Trophoblast cell (in vitro differentiated cells and primary cell): ENCODE measurements at regions not wholly inside any gene's neighbourhood (a gene's known extent, or its start where the extent isn't known, plus 50 kb on each side); places are given as distances from the start of the nearest gene placed in this dataset.
"Not testable (repeated sequence)": the region's sequence is repeated elsewhere in the genome, so short reads cannot be mapped to it uniquely, and the experiment has no call there.

Experiments
- DNase-seq, 2 donors: peaks; one replicate each; pipeline ENCODE4 v3.0.0-alpha.2; 2016
- H2AFZ ChIP-seq: 2 replicates; pipeline ENCODE4 v1.6.1; 2013; ENCODE audit warnings: low read length, moderate library complexity, mild to moderate bottlenecking; ENCODE audit not compliant: insufficient read depth, poor library complexity
- H2AK5ac ChIP-seq: 2 replicates; pipeline ENCODE4 v1.6.1; 2013; ENCODE audit warnings: mild to moderate bottlenecking, low read length
- H2BK120ac ChIP-seq: 2 replicates; pipeline ENCODE4 v1.6.1; 2013; ENCODE audit warnings: low read length, mild to moderate bottlenecking, moderate library complexity; ENCODE audit not compliant: insufficient read depth, poor library complexity
- H2BK12ac ChIP-seq: 2 replicates; pipeline ENCODE4 v1.6.1; 2013; ENCODE audit warnings: mild to moderate bottlenecking, low read length, moderate library complexity
- H2BK5ac ChIP-seq: 2 replicates; pipeline ENCODE4 v1.6.1; 2013; ENCODE audit warnings: low read length, low read depth, moderate library complexity, mild to moderate bottlenecking; ENCODE audit not compliant: poor library complexity
- H3K14ac ChIP-seq: 2 replicates; pipeline ENCODE4 v1.6.1; 2013; ENCODE audit warnings: mild to moderate bottlenecking, low read length
- H3K18ac ChIP-seq: 2 replicates; pipeline ENCODE4 v1.6.1; 2013; ENCODE audit warnings: mild to moderate bottlenecking, low read length
- H3K23ac ChIP-seq: 2 replicates; pipeline ENCODE4 v1.6.1; 2013; ENCODE audit warnings: low read length
- H3K27ac ChIP-seq: 2 replicates; pipeline ENCODE4 v1.5.1; 2013; ENCODE audit warnings: low read depth, mild to moderate bottlenecking, inconsistent platforms, low read length, moderate library complexity
- H3K27me3 ChIP-seq: 2 replicates; pipeline ENCODE4 v1.6.1; 2013; ENCODE audit warnings: inconsistent platforms, mild to moderate bottlenecking, low read length, moderate library complexity; ENCODE audit not compliant: insufficient read depth
- H3K36me3 ChIP-seq, 2 experiments: 1 replicate in 1 of 2; 2 replicates in 1 of 2; pipeline ENCODE4 v1.6.1; 2013; ENCODE audit warnings: low read length in 2 of 2, mild to moderate bottlenecking in 2 of 2, moderate library complexity in 1 of 2; ENCODE audit not compliant: insufficient read depth in 2 of 2, control insufficient read depth in 1 of 2
- H3K4ac ChIP-seq: 2 replicates; pipeline ENCODE4 v1.6.1; 2013; ENCODE audit warnings: low read depth, mild to moderate bottlenecking, low read length, moderate library complexity
- H3K4me1 ChIP-seq, 2 experiments: 1 replicate in 1 of 2; 2 replicates in 1 of 2; pipeline ENCODE4 v1.6.1; 2013; ENCODE audit warnings: low read length in 2 of 2, mild to moderate bottlenecking in 2 of 2, moderate library complexity in 1 of 2; ENCODE audit not compliant: insufficient read depth in 2 of 2, control insufficient read depth in 1 of 2
- H3K4me2 ChIP-seq: 2 replicates; pipeline ENCODE4 v1.6.1; 2013; ENCODE audit warnings: inconsistent platforms, mild to moderate bottlenecking, low read length, moderate library complexity
- H3K4me3 ChIP-seq: 2 replicates; pipeline ENCODE4 v1.5.1; 2013; ENCODE audit warnings: mild to moderate bottlenecking, low read depth, low read length, inconsistent platforms
- H3K79me1 ChIP-seq: one replicate; pipeline ENCODE4 v1.6.1; 2013; ENCODE audit warnings: low read length
- H3K79me2 ChIP-seq: 2 replicates; pipeline ENCODE4 v1.6.1; 2013; ENCODE audit warnings: low read length, mild to moderate bottlenecking; ENCODE audit not compliant: control insufficient read depth, insufficient read depth, poor library complexity
- H3K9ac ChIP-seq: 2 replicates; pipeline ENCODE4 v1.6.1; 2013; ENCODE audit warnings: mild to moderate bottlenecking, low read length
- H3K9me3 ChIP-seq: 2 replicates; pipeline ENCODE4 v1.6.1; 2013; ENCODE audit warnings: low read depth, mild to moderate bottlenecking, control low read depth, inconsistent platforms, low read length; ENCODE audit not compliant: insufficient read depth
- H4K12ac ChIP-seq: 2 replicates; pipeline ENCODE4 v1.6.1; 2013; ENCODE audit warnings: low read depth, mild to moderate bottlenecking, low read length, moderate library complexity
- H4K8ac ChIP-seq: 2 replicates; pipeline ENCODE4 v1.6.1; 2013; ENCODE audit warnings: low read depth, mild to moderate bottlenecking, low read length, moderate library complexity
- H4K91ac ChIP-seq: one replicate; pipeline ENCODE4 v1.6.1; 2013; ENCODE audit warnings: low read depth, mild to moderate bottlenecking, low read length, moderate library complexity
- WGBS: extraction: QIAGEN DNeasy Blood & Tissue Kit; methylation state at CpG from one replicate; pipeline ENCODE4 v1.1.7; 2013; ENCODE audit warnings: missing lambda C conversion rate; ENCODE audit not compliant: insufficient read length, insufficient coverage; ENCODE audit errors: extremely low coverage; 5-methylcytosine and 5-hydroxymethylcytosine counted together

DNA sequence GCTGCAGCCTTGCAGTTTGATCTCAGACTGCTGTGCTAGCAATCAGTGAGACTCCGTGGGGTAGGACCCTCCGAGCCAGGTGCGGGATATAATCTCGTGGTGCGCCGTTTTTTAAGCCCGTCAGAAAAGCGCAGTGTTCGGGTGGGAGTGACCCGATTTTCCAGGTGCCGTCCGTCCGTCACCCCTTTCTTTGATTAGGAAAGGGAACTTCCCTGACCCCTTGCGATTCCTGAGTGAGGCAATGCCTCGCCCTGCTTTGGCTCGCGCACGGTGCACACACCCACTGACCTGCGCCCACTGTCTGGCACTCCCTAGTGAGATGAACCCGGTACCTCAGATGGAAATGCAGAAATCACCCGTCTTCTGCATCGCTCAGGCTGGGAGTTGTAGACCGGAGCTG lies 203.2 kb downstream of the SNCAIP start:
- H2BK120ac ChIP-seq, H3K4ac ChIP-seq, H3K79me2 ChIP-seq, H3K27ac ChIP-seq, DNase-seq, H2BK5ac ChIP-seq, H3K14ac ChIP-seq, H3K23ac ChIP-seq, H3K4me2 ChIP-seq, H3K36me3 ChIP-seq, H3K18ac ChIP-seq, H3K4me3 ChIP-seq, H4K12ac ChIP-seq, H2AK5ac ChIP-seq, H2AFZ ChIP-seq, H4K8ac ChIP-seq, H2BK12ac ChIP-seq, H4K91ac ChIP-seq, H3K79me1 ChIP-seq, H3K27me3 ChIP-seq, H3K4me1 ChIP-seq, H3K9ac ChIP-seq, H3K9me3 ChIP-seq: not testable (repeated sequence)
- no CpG with 5 or more reads among the region's 23 CpGs for WGBS

- no peaks in the 10 kb centered on the region for H3K36me3 ChIP-seq
- H4K12ac ChIP-seq = no peak overlapping the region
These were observed 203.8 kb downstream of the SNCAIP start for GRCh38 chr5:122515709-122516431.

GRCh38 chr5:122516432-122516743 lies 204.4 kb downstream of the SNCAIP start:
- no peak overlapping the region for H3K4me2 ChIP-seq
- peaks cover 0 to 2% of the 10 kb centered on the region in 2 experiments for H3K4me1 ChIP-seq
- H4K8ac ChIP-seq = no peak overlapping the region
- no peak overlapping the region for H2BK5ac ChIP-seq
- H3K14ac ChIP-seq = no peak overlapping the region
- no peak overlapping the region for H2AK5ac ChIP-seq
- no peak overlapping the region for H3K4me3 ChIP-seq
- H2BK12ac ChIP-seq = no peak overlapping the region
- H3K18ac ChIP-seq = no peak overlapping the region
- no peaks in the 10 kb centered on the region for H3K79me2 ChIP-seq
- H3K23ac ChIP-seq = no peak overlapping the region
- no peak overlapping the region for H3K27ac ChIP-seq
- no peak overlapping the region for H4K12ac ChIP-seq
- no peak for DNase-seq
- no peaks in the 10 kb centered on the region for H3K36me3 ChIP-seq
- H3K27me3 ChIP-seq = no peaks in the 10 kb centered on the region
- no peak overlapping the region for H3K9ac ChIP-seq
- no peak overlapping the region for H3K4ac ChIP-seq
- H3K79me1 ChIP-seq = no peaks in the 10 kb centered on the region
- no peak overlapping the region for H4K91ac ChIP-seq
- H2BK120ac ChIP-seq = no peak overlapping the region
- no peaks in the 10 kb centered on the region for H3K9me3 ChIP-seq
- H2AFZ ChIP-seq = no peak overlapping the region
- WGBS = no CpG with 5 or more reads among the region's 4 CpGs

More at GRCh38 chr5:122515709-122516431, 203.8 kb downstream of the SNCAIP start:
- H3K27ac ChIP-seq = no peak overlapping the region
- H2BK5ac ChIP-seq = no peak overlapping the region
- H3K18ac ChIP-seq = no peak overlapping the region
- no peak overlapping the region for H2BK120ac ChIP-seq
- no peak overlapping the region for H3K4me3 ChIP-seq
- H3K79me1 ChIP-seq = no peaks in the 10 kb centered on the region
- H3K27me3 ChIP-seq = no peaks in the 10 kb centered on the region
- no peak overlapping the region for H3K4me2 ChIP-seq
- no peak overlapping the region for H3K14ac ChIP-seq
- DNase-seq = peak; percentile 68 to 84
- peaks cover 0 to 2% of the 10 kb centered on the region in 2 experiments for H3K4me1 ChIP-seq
- no peak overlapping the region for H2AFZ ChIP-seq
- H4K8ac ChIP-seq = no peak overlapping the region
- H3K9ac ChIP-seq = no peak overlapping the region
- H2BK12ac ChIP-seq = no peak overlapping the region
- H4K91ac ChIP-seq = no peak overlapping the region
- no CpG with 5 or more reads among the region's 6 CpGs for WGBS
- no peak overlapping the region for H3K4ac ChIP-seq
- H2AK5ac ChIP-seq = no peak overlapping the region
- no peaks in the 10 kb centered on the region for H3K79me2 ChIP-seq
- H3K9me3 ChIP-seq = no peaks in the 10 kb centered on the region
- H3K23ac ChIP-seq = no peak overlapping the region

- H2BK5ac ChIP-seq = no peak overlapping the region
- no peak overlapping the region for H3K23ac ChIP-seq
- no peak overlapping the region for H3K4me2 ChIP-seq
- H2AK5ac ChIP-seq = no peak overlapping the region
- no peaks in the 10 kb centered on the region for H3K9me3 ChIP-seq
- no peaks in the 10 kb centered on the region for H3K79me1 ChIP-seq
- no peaks in the 10 kb centered on the region for H3K36me3 ChIP-seq
- no peak overlapping the region for H2BK120ac ChIP-seq
- H3K4me1 ChIP-seq = peaks cover 0 to 2% of the 10 kb centered on the region in 2 experiments
- no peak overlapping the region for H2AFZ ChIP-seq
- no peak overlapping the region for H3K27ac ChIP-seq
- H3K4ac ChIP-seq = no peak overlapping the region
- no peak overlapping the region for H4K8ac ChIP-seq
- WGBS = no CpG with 5 or more reads among the region's 1 CpG
- no peak overlapping the region for H4K12ac ChIP-seq
- H2BK12ac ChIP-seq = no peak overlapping the region
- H3K4me3 ChIP-seq = no peak overlapping the region
- H3K27me3 ChIP-seq = no peaks in the 10 kb centered on the region
- DNase-seq = no peak
- H3K14ac ChIP-seq = no peak overlapping the region
- no peak overlapping the region for H4K91ac ChIP-seq
- H3K79me2 ChIP-seq = no peaks in the 10 kb centered on the region
- no peak overlapping the region for H3K9ac ChIP-seq
- no peak overlapping the region for H3K18ac ChIP-seq
These were observed 205.1 kb downstream of the SNCAIP start for GRCh38 chr5:122517091-122517490.
